Muscle of arm (tissue), 1 donor: ENCODE measurements at regions not wholly inside any gene's neighbourhood (a gene's known extent, or its start where the extent isn't known, plus 50 kb on each side); places are given as distances from the start of the nearest gene placed in this dataset.

Experiments
- DNase-seq: peaks from one replicate; pipeline ENCODE4 v3.0.0-alpha.2; 2013

DNA sequence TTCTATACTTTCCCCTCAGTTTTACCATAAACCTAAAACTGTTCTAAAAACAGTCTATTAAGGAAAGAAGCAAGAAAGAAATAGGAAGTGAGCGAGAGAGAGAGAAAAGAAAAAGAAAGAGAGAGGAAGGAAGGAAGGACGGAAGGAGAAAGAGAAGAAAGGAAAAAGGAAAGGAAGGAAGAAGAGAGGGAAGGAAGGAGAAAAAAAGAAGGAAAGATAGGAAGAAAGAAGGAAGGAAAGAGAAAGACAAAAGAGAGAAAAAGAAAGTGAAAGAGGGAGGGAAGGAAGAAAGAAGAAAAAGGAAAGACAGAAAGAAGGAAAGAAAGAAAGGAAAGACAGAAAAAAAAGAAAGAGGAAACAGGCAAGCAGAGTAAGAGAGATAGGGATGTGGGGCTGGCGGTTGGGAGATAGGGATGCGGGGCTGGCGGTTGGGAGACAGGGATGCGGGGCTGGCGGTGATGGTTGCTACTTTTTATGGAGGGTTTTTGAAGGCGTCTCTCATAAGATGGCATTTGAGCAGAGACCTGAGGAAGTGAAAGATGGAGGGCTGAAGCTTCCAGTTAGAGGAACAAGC, 70.4 kb upstream of the IRF2BP2 start:
- DNase-seq: no peak

DNA sequence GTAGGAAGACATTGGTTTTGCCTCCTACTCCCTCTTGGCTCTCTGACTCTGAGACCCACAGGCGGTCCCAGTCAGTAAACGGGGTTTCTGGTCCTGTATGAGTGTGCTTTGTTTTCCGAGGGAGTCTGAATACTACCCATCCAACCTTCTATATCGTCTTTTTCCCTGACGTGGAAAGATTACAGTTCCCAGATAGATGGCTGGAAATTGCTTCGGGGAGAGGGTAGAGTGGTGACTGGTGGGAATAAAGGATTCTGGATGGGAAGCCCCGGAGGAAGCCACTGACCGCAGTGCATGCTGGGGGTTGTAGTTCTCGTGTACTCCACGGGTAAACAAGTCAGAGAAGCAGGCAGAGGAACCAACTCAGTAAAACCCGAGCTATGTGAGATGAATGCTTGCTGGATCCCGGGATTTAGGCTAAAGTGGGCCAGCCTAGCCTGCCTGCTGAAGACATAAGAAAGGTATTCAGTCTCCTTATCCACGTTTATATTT, 66.2 kb upstream of the IRF2BP2 start:
- peak; percentile 80 for DNase-seq

DNA sequence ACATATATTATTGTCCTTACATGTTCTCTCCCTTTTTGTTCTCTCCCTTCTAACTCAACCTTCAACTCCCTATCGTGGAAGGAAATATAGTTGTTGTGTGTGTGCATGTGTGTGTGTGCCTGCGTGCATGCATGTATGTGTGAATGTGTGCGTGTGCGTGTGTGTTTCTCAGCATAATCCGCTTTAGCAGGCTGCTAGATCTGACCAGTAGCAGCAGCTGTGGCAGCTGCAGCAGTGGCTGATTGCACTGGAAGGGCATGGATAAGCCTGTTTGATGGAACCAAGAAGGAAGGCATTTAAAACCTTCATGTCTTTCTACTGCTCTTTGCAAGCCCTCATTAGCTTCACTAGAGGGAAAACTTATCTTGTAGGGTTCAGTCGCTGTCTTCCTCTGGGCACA, 65.6 kb upstream of the IRF2BP2 start:
- DNase-seq: no peak

DNA sequence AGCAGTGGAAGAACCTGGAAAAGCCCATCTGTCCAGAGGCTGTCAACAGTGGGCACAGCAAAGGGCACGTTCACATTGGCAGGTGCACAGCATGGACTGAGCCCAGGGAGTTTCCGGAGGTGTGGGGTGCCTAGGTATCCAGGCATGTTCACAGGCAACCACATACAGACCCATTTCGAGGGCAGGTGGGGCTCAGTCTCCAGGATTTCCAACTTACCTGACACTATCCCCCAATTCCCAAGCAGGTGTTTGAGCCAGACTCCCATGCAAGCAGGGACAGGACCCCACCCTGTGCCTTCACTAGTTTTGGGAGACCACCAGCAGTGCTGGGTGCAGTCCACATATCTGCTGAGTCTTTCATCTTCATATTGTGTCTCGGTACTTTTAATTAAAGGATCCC, 65.0 kb upstream of the IRF2BP2 start:
- DNase-seq: no peak

DNA sequence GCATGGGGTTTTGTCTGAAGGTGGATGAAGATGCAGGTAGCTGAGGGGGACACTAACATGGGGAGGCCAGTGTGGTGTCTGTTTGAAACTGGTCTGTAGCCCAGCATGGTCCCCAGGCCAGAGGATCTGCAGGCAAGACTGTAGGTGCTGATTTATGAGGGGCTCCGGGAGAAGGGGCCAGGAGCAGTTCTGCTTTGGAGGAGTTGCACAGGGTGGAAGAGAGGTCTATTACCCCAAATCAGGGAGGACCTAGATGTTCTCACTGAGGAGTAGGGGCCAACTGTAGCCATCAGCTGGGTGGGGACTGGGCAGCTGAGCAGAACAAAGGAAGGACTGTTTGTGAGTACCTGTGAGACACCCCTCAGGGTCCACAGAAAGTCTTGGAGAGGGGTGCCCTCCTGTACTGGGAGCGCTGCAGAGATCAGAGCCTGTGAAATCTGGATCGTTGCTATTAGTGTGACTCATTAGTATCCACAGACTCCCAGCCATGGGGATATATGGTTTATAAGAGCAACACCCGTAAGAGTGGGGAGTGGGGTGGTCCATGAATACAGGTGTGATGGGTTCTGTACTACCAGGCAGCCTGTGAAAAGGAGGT, 64.3 kb upstream of the IRF2BP2 start:
- no peak for DNase-seq

DNA sequence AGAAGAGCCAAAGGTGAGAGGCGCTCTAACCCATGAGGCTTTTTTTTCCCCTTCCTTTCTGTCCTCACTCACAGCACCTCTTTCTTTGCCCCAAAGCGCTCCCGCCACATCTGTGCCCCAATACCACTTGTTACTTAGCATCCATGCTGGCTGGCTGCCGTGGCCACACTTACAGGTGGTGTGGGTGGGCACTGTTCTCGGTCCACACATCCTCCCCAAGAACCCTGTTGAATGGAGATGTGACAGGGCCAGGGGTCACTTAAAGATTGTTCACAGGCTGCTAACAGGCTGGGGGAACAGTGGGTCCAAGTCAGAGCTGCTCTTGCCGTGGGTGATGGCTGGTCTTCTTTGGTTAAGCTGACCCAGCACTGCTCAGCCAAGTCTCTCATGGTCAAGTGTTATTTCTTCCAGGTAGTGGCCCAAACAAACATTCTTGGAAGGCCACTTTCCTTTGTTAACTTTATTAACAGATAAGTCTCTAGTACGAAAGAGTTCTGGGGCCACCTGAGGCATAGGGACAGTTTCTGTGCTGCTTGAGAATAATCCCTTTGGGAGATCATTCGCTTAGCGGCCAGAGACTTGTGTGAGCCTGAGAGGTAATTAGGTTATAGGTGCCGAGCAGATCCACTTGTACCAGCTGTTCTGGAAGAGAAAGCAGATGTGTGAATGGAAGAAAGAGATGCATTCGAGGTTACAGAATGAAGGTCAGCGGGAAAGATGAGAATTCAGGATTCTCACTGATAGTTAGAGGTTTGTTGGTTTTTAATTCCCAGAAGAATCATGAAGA, 62.6 kb upstream of the IRF2BP2 start:
- DNase-seq: no peak

DNA sequence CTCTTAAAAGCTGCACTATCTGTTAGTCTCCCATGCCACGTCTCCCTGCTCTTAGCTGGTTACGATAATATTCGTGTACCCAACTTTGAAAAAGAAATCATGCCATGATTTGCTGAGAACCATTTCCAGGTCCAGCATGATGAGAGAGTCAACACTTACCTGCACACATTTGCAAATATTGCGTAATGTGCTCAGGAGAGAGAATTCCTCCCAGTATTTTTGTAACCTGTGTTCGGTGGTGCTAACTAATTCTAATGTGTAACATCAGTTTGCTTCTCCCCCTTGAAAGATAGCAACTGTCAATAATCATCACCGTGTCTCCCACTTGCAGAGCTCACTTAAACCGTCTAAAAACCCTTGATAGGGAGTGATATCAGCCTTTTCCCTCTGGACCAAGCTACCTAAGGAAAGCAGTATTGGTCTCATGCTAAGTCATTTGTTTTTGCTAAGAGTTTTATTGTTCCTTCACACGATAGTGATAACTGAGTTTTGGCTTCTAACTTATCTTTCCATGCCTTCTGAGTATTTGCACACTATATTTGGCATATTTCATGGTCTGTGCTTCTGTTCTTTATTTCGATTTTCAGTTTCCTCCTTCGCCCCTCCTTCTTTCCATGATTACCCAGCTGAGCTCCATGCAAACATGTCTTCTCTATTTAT, 61.1 kb upstream of the IRF2BP2 start:
- DNase-seq: no peak

DNA sequence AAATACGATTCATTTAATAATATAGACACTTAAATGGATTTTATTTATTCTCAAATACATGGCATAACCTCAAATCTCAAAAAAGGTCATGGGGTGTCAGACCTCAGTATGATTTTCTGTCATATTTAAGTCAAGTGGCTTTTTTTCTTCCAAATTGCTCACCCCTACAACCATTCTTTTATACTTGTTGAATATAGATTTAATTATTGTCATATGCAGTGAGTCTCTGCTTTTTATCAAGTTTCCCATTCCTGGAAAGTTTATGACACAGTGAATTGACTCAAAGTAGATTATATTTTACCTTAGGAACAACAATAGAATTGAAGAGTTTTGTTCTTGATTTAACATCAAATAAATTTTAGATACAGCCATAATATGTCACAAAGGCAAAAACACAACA, 59.5 kb upstream of the IRF2BP2 start:
- DNase-seq: no peak

DNA sequence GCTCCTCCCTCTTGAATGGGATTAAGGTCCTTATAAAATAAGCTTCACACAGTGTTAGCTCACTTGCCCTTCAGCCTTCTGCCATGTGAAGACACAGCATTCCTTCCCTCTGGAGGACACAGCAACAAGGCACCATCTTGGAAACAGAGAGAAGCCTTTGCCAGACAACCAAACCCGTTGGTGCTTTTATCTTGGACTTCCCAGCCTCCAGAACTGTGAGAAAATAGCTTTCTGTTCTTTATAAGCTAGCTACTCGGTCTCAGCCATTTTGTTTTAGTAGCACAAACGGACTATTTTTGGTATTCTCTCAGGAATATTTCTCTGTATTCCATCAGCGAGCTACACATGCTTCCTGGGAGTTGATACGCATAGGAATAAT, 58.6 kb upstream of the IRF2BP2 start:
- DNase-seq: no peak

DNA sequence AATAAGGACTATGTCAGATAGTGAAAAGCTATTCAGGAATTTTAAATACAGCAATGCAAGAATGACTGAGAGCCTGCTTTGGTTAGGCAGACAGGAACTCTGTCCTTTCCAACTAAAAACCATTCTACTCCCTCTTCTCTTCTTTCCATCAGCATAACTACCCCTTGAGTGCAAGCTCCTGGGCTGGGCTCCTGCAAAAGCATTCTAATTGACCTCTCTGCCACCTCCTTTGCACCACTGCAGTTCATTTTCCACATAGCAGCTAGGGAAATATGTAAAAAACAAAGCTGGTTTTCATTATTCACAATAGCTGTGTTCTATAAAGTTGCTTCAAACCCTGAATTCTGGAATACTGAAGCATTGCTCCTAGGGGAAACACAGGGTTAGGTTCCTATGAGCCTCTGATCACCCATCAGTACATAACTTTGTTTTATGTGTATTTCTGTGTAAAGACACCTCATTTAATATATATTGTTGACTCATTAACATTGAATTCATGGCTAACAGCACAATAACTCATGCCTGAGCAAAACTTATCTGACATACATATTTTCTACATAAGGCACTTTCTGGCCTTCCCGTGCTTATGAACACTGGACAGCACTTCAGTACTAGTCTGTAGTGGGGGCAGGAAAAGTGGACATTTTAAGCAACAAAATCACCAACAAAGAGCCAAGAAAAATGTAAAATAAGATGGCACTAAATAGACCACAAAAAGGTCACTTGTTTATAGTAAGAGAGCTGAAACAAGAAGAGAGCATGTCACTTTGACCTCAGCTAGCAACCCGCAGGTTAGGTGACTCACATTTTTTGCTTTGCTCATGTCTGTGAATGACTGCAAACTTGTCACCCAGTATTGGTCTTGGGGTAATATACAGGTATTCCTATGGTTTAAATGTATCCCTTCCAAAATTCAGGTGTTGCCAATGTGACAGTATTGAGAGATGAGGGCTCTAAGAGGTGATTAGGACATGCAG, 57.9 kb upstream of the IRF2BP2 start:
- no peak for DNase-seq

DNA sequence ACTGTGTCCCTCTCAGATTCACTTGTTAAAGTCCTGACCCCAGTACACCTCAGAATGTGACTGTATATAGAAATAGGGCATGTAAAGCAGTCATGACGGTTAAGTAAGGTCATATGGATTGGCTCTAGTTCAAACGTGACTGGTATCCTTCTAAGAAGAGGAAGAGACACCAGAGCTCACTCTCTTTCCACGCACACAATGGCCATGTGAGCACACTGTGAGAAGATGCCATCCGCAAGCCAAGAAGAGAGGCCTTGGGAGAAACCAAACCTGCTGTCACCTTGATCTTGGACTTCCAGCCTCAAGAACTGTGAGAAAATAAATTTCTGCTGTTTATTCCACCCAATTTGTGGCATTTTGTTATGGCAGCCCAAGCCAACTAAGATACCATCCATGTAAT, 56.8 kb upstream of the IRF2BP2 start:
- DNase-seq: no peak

DNA sequence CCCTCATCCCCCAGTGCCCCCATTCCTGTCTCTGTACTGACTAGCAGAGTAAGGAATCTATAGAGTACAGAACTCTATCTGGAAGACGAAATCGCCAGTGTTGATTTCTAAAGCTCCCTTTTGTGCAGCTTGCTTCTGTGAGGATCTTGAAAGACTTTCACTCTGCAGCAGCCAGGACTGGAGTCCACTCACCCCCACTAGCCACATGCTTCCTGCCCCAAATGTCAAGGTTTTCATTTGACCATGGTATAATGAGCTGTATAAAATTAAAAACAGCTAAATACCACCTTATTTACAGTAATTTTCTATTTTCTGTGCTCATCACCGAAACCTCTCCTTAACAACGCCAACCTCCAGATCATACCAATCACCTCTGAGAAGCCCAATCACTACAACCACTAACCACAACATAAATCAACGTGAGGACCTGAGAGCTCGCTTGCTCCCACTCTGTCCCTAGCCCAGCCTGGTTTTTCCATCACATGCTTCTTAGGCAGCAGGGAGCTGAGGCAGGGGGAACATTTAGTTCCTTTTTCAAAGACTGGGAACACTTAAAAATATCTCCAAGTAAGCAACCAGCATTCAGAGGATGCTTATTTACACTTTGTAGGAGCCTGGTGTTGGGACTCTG, 56.1 kb upstream of the IRF2BP2 start:
- no peak for DNase-seq

DNA sequence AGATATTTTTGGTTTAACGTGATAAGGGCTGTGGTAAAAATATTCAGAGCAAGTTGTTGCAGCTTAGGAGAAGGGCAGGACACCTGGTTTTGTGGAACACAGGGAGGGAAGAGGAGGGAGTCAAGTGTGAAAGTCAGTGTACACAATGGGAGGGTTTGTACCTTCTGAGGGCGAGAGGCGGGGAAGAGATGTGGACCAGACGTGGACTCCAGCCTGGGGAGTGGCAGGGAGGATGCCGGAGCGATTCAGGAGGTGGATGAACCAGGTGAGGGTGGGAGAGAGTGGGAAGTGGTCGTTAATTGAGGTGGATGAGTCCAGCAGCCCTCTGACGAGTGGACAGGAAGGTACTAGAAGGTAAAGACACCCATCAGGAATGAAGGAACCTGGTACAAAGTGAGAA, 52.2 kb upstream of the IRF2BP2 start:
- DNase-seq: no peak

DNA sequence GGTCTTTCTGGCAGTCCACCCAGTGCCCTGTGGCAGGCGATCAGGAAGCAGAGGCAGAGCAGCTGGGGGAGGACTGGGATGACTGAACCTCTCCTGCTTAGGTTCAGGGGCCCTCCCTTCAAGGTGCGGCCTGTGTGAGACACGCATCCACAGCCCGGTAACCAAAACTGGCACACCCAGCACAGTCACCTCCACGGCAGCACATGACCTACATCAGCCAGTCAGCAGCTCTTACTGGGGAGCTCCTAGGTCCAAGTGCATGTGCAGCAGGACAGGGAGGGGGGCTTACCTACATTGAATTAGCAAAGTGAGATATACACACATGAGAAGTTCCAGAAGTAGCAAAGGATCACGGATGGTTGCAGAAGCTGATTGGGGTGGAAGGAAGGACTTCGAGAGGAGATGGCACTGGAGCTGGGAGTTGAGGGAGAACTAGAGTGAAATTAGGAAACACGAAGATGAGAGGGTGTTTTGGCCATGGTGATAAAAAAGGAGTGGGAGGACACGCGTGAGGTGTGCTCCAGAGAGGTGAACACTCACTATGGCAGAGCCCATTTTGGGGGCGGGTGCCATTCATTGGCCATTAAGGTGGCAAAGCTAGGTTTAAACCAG, 51.4 kb upstream of the IRF2BP2 start:
- no peak for DNase-seq

DNA sequence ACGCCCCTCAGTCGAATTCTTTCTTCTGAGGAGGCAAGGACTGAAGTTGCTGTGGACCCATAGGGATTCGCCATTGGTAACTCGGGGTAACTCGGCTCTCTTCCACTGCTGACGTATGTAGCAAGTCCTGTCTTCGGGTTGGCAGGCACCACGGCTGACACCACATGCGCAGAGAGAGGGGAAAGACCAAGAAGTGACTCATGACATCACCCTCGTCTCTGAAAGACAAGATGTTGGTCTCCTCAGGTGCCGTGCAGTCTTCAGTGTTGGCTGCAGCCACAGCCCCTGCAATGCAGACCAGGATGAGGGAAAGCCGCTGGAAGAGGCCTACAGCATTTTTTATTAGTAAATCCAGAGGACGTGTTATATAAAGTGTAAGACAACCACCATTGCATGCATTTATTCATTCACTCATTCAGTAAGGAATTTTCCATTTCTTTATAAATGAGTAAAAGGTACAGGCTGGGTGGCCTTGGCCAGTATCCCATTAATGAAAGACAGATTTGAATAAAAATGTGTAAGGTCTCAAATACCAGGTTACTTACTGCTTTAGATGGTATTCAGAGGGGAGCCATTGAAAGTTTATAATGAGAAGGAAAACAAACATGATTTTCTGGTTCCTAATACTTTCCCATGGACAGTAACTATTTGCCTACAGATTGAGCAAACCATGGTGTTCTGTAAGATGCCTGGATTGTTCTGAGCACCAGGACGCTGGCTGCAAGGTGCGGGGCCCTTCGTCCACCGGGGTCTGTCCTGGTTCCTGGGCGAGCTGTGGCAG, 50.7 kb upstream of the IRF2BP2 start:
- DNase-seq: no peak
